Keratinocyte (primary cell): ENCODE measurements at regions not wholly inside any gene's neighbourhood (a gene's known extent, or its start where the extent isn't known, plus 50 kb on each side); places are given as distances from the start of the nearest gene placed in this dataset.
A peak's percentile ranks its signal among the peaks of the same experiment; 100 is the strongest.

Experiments
- DNase-seq: peaks from one replicate; pipeline ENCODE4 v3.0.0-alpha.2; 2011; ENCODE audit warnings: low read depth, missing footprints, low spot score
- FAIRE-seq: peaks from 2 replicates; lab custom pipeline; 2011; peaks lifted over from hg19 to GRCh38; lab: Jason Lieb, UNC
- H2AFZ ChIP-seq: 2 replicates; pipeline ENCODE4 v1.6.0; 2012; ENCODE audit warnings: low read length, control low read depth, inconsistent platforms; ENCODE audit not compliant: control insufficient read depth
- H3K27ac ChIP-seq: 2 replicates; pipeline ENCODE4 v1.5.1; 2011; ENCODE audit warnings: low read length; ENCODE audit not compliant: control insufficient read depth, insufficient read depth
- H3K27me3 ChIP-seq: 3 replicates; pipeline ENCODE4 v1.6.0; 2011; ENCODE audit warnings: low read length; ENCODE audit not compliant: control insufficient read depth, insufficient read depth; ENCODE audit errors: extremely low read depth
- H3K36me3 ChIP-seq, 2 experiments: 2 replicates in 1 of 2; 3 replicates in 1 of 2; pipeline ENCODE4 v1.5.1; 2011; ENCODE audit warnings: low read length in 2 of 2, mild to moderate bottlenecking in 1 of 2; ENCODE audit not compliant: control insufficient read depth in 2 of 2, insufficient read depth in 2 of 2; ENCODE audit errors: extremely low read depth in 1 of 2
- H3K4me1 ChIP-seq: 3 replicates; pipeline ENCODE4 v1.5.1; 2011; ENCODE audit warnings: low read length; ENCODE audit not compliant: control insufficient read depth, insufficient read depth; ENCODE audit errors: extremely low read depth
- H3K4me2 ChIP-seq: 3 replicates; pipeline ENCODE4 v1.6.0; 2011; ENCODE audit warnings: low read depth, low read length; ENCODE audit not compliant: control insufficient read depth, insufficient read depth; ENCODE audit errors: extremely low read depth
- H3K4me3 ChIP-seq, 3 experiments: fragments of 200-600 bp in 1 of 3; sonication (generic) in 1 of 3; 2 replicates in 2 of 3; 3 replicates in 1 of 3; pipeline ENCODE4 v1.5.1; 2011 to 2016; ENCODE audit warnings: low read length in 3 of 3, mild to moderate bottlenecking in 3 of 3, control low read depth in 2 of 3, inconsistent platforms in 1 of 3, low read depth in 1 of 3, mixed read lengths in 1 of 3, mixed run types in 1 of 3, moderate library complexity in 1 of 3; ENCODE audit not compliant: control insufficient read depth in 2 of 3, insufficient read depth in 2 of 3; ENCODE audit errors: extremely low read depth in 1 of 3
- H3K79me2 ChIP-seq: 2 replicates; pipeline ENCODE4 v1.6.0; 2012; ENCODE audit warnings: low read length; ENCODE audit not compliant: control insufficient read depth, insufficient read depth
- H3K9ac ChIP-seq: 3 replicates; pipeline ENCODE4 v1.6.0; 2011; ENCODE audit warnings: low read length; ENCODE audit not compliant: control insufficient read depth, insufficient read depth; ENCODE audit errors: extremely low read depth
- H3K9me1 ChIP-seq: 3 replicates; pipeline ENCODE4 v1.6.0; 2011; ENCODE audit warnings: low read length; ENCODE audit not compliant: control insufficient read depth, insufficient read depth; ENCODE audit errors: extremely low read depth
- H3K9me3 ChIP-seq: 2 replicates; pipeline ENCODE4 v1.5.1; 2012; ENCODE audit warnings: low read depth, low read length; ENCODE audit not compliant: control insufficient read depth
- H4K20me1 ChIP-seq: 3 replicates; pipeline ENCODE4 v1.6.0; 2011; ENCODE audit warnings: low read length; ENCODE audit not compliant: control insufficient read depth, insufficient read depth; ENCODE audit errors: extremely low read depth
- EZH2 ChIP-seq: IDR thresholded peaks from one replicate; pipeline ENCODE4 v1.6.1; 2012; ENCODE audit warnings: inconsistent platforms, mild to moderate bottlenecking, low read length, moderate library complexity
- dilution Hi-C: fragments of 300-500 bp; cut with MboI; formaldehyde crosslinking; loops from one replicate; pipeline ENCODE4 v1.7.0; 2020; ENCODE audit warnings: low sequenced_read_pairs; ENCODE audit not compliant: extremely low pct_ligation_motif_present
- TF ChIP-seq, protein P1 (sequence below), 3 experiments: IDR thresholded peaks in 1 of 3; conservative IDR thresholded peaks in 1 of 3; optimal IDR thresholded peaks in 1 of 3; 2 replicates in 2 of 3; 3 replicates in 1 of 3; pipeline versions ENCODE3 to v1.5.1; 2011; ENCODE audit warnings: low read length in 3 of 3, mild to moderate bottlenecking in 3 of 3, moderate library complexity in 2 of 3, control low read depth in 1 of 3, inconsistent platforms in 1 of 3; ENCODE audit not compliant: insufficient read depth in 2 of 3; ENCODE audit errors: extremely low read depth in 1 of 3

DNA sequence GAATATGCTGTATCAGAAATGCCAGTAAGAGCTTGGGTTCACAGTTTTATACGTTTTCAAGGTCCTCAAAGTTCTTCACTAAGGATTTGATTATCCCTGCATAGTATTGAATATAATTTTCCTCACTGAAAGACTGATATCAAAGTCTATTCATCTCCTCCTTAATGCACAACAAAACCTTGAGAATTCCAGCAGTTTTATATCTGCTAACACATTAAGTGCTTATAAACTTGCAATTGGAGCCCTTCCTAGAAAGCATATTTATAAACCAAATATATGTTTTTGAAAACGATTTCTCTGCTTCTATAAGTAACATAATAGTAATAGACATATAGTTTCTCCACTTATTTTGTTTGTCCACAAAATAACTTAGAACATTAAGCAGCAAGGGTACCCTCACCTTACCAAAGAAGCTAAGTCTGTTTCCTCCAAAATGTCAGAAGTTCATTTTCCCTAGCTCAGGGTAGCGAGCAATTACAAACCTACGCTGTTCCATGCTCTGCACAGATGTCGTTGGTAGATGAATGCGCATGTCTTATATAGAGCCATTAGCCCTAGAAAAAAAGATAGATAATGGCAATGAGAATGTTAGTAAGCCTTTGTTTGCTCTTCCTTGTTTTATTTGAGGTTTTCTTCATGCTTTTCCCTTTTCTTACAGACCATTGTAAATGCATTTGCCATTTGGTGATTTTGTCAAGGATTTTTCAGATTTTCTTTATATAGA is 213.2 kb downstream of the RBM43 start:
- TF ChIP-seq, protein P1, sequence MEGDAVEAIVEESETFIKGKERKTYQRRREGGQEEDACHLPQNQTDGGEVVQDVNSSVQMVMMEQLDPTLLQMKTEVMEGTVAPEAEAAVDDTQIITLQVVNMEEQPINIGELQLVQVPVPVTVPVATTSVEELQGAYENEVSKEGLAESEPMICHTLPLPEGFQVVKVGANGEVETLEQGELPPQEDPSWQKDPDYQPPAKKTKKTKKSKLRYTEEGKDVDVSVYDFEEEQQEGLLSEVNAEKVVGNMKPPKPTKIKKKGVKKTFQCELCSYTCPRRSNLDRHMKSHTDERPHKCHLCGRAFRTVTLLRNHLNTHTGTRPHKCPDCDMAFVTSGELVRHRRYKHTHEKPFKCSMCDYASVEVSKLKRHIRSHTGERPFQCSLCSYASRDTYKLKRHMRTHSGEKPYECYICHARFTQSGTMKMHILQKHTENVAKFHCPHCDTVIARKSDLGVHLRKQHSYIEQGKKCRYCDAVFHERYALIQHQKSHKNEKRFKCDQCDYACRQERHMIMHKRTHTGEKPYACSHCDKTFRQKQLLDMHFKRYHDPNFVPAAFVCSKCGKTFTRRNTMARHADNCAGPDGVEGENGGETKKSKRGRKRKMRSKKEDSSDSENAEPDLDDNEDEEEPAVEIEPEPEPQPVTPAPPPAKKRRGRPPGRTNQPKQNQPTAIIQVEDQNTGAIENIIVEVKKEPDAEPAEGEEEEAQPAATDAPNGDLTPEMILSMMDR (optimal IDR thresholded peaks at IDR 0.05 in 1 of 3, IDR thresholded peaks at IDR 0.05 in 1 of 3, conservative IDR thresholded peaks at IDR 0.05 in 1 of 3; ENCODE audit: extremely low read depth in 1 of 3, insufficient read depth in 2 of 3, low read length in 3 of 3), result no peak
- no peak for TF ChIP-seq EZH2
- Histone ChIP-seq H4K20me1 (no peaks in the 10 kb centered on the region), H3K4me1 (peaks cover 19% of the 10 kb centered on the region), H3K36me3 (no peaks in the 10 kb centered on the region), H3K27me3 (no peaks in the 10 kb centered on the region), H3K4me2 (no peak overlapping the region), H3K9ac (no peak overlapping the region), H3K4me3 (no peak overlapping the region), H3K79me2 (no peaks in the 10 kb centered on the region), H3K9me3 (no peaks in the 10 kb centered on the region), H2AFZ (no peak overlapping the region), H3K9me1 (no peaks in the 10 kb centered on the region), H3K27ac (no peak overlapping the region)
- FAIRE-seq, result no peak
- no peak for DNase-seq
- dilution Hi-C loops, result no loop called here

DNA sequence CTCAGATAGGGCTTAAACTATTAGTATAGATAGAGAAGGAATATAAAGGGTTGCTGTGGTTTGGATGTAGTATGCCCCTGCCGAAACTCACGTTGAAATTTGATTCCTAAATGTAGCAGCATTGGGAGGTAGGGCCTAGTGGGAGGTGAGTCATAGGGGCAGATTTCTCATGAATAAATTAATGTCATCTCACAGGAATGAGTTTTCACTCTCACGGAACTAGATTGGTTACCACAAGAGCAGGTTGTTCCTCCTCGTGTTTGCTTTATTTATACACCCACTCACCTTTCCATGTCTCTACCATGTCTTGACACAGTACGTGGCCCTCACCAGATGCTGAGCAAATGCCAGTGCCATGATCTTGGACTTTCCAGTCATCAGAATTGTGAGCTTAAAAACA is 218.2 kb downstream of the RBM43 start:
- no peaks in the 10 kb centered on the region for H3K27me3 ChIP-seq
- H3K4me3 ChIP-seq, result peak overlapping the region in 1 of 3 experiments; percentile 18
- DNase-seq (peak; percentile 84), FAIRE-seq (peak; percentile 93)
- no peaks in the 10 kb centered on the region for H3K36me3 ChIP-seq
- H3K9me1 ChIP-seq, result no peaks in the 10 kb centered on the region
- peaks cover 24% of the 10 kb centered on the region for H3K4me1 ChIP-seq
- H2AFZ ChIP-seq, result no peak overlapping the region
- TF ChIP-seq, protein P1 (optimal IDR thresholded peaks at IDR 0.05 in 1 of 3, IDR thresholded peaks at IDR 0.05 in 1 of 3, conservative IDR thresholded peaks at IDR 0.05 in 1 of 3; ENCODE audit: extremely low read depth in 1 of 3, insufficient read depth in 2 of 3, low read length in 3 of 3), result no peak
- no peak for TF ChIP-seq EZH2
- dilution Hi-C loops, result no loop called here
- no peaks in the 10 kb centered on the region for H4K20me1 ChIP-seq
- no peak overlapping the region for H3K9ac ChIP-seq
- peak overlapping the region; percentile 37 for H3K4me2 ChIP-seq
- peak overlapping the region; percentile 74 for H3K27ac ChIP-seq
- no peaks in the 10 kb centered on the region for H3K79me2 ChIP-seq
- H3K9me3 ChIP-seq, result no peaks in the 10 kb centered on the region
